Suprapubic skin (tissue), 4 donors: ENCODE measurements at regions not wholly inside any gene's neighbourhood (a gene's known extent, or its start where the extent isn't known, plus 50 kb on each side); places are given as distances from the start of the nearest gene placed in this dataset.

ENCODE experiments used
- DNase-seq, 2 donors: peaks; one replicate each; pipeline ENCODE4 v3.0.0-alpha.2; 2019; ENCODE audit warnings: low spot score in 2 of 2
- H3K27ac ChIP-seq: fragments of 200-600 bp; sonication (generic); one replicate; pipeline ENCODE4 v1.5.1; 2019
- H3K27me3 ChIP-seq: fragments of 200-600 bp; sonication (generic); one replicate; pipeline ENCODE4 v1.5.1; 2019
- H3K36me3 ChIP-seq: fragments of 200-600 bp; sonication (generic); one replicate; pipeline ENCODE4 v1.5.1; 2019
- H3K4me1 ChIP-seq: fragments of 200-600 bp; sonication (generic); one replicate; pipeline ENCODE4 v1.5.1; 2019
- H3K4me3 ChIP-seq: fragments of 200-600 bp; sonication (generic); one replicate; pipeline ENCODE4 v1.5.1; 2019; ENCODE audit warnings: mild to moderate bottlenecking
- H3K9me3 ChIP-seq: fragments of 200-600 bp; sonication (generic); one replicate; pipeline ENCODE4 v1.5.1; 2019
- EP300 ChIP-seq: sonication (generic); formaldehyde crosslinking; IDR thresholded peaks from one replicate; pipeline ENCODE4 v1.6.1; 2017; ENCODE audit warnings: antibody characterized with exemption
- POLR2A ChIP-seq, 2 donors: fragments of 450-650 bp; IDR thresholded peaks; one replicate each; pipeline ENCODE4 v1.6.1; 2017; ENCODE audit warnings: antibody characterized with exemption in 2 of 2, mild to moderate bottlenecking in 2 of 2, moderate library complexity in 2 of 2
- POLR2AphosphoS5 ChIP-seq, 3 donors: sonication (generic); formaldehyde crosslinking; IDR thresholded peaks; one replicate each; pipeline ENCODE4 v1.6.1; 2017; ENCODE audit warnings: antibody characterized with exemption in 3 of 3
- WGBS: methylation state at CpG from one replicate; pipeline ENCODE4 v1.1.5; 2018; 5-methylcytosine and 5-hydroxymethylcytosine counted together
- TF ChIP-seq, protein P1 (sequence below), 2 donors: fragments of 200-600 bp in 1 of 2; fragments of 450-650 bp in 1 of 2; sonication (generic) in 1 of 2; IDR thresholded peaks; one replicate each; pipeline ENCODE4 v1.5.1; 2016 to 2019; ENCODE audit warnings: antibody characterized with exemption in 2 of 2, mild to moderate bottlenecking in 1 of 2, moderate library complexity in 1 of 2

- H3K4me1 ChIP-seq = no peaks in the 10 kb centered on the region
- H3K4me3 ChIP-seq = no peak overlapping the region
- TF ChIP-seq POLR2AphosphoS5 (IDR thresholded peaks at IDR 0.05) (no peak), EP300 (no peak), POLR2A (IDR thresholded peaks at IDR 0.05) (no peak)
- TF ChIP-seq, protein P1, sequence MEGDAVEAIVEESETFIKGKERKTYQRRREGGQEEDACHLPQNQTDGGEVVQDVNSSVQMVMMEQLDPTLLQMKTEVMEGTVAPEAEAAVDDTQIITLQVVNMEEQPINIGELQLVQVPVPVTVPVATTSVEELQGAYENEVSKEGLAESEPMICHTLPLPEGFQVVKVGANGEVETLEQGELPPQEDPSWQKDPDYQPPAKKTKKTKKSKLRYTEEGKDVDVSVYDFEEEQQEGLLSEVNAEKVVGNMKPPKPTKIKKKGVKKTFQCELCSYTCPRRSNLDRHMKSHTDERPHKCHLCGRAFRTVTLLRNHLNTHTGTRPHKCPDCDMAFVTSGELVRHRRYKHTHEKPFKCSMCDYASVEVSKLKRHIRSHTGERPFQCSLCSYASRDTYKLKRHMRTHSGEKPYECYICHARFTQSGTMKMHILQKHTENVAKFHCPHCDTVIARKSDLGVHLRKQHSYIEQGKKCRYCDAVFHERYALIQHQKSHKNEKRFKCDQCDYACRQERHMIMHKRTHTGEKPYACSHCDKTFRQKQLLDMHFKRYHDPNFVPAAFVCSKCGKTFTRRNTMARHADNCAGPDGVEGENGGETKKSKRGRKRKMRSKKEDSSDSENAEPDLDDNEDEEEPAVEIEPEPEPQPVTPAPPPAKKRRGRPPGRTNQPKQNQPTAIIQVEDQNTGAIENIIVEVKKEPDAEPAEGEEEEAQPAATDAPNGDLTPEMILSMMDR (IDR thresholded peaks at IDR 0.05) = no peak
- no peaks in the 10 kb centered on the region for H3K36me3 ChIP-seq
- no peaks in the 10 kb centered on the region for H3K27me3 ChIP-seq
- DNase-seq = no peak
- WGBS = 59% methylated on average over 4 of the region's 4 CpGs
- no peaks in the 10 kb centered on the region for H3K9me3 ChIP-seq
- H3K27ac ChIP-seq = no peak overlapping the region
These were observed 93.8 kb downstream of the HS3ST1 start for GRCh38 chr4:11334887-11335286.

GRCh38 chr4:11328401-11328800, 100.3 kb downstream of the HS3ST1 start:
- DNase-seq = no peak
- 45% methylated on average over 2 of the region's 2 CpGs for WGBS
- Histone ChIP-seq H3K36me3 (no peaks in the 10 kb centered on the region), H3K27me3 (no peaks in the 10 kb centered on the region), H3K4me1 (no peaks in the 10 kb centered on the region), H3K4me3 (no peak overlapping the region), H3K9me3 (peaks cover 4% of the 10 kb centered on the region), H3K27ac (no peak overlapping the region)
- no peak for TF ChIP-seq POLR2AphosphoS5 (IDR thresholded peaks at IDR 0.05)
- TF ChIP-seq POLR2A (IDR thresholded peaks at IDR 0.05) = no peak
- TF ChIP-seq EP300 = no peak
- TF ChIP-seq, protein P1 (IDR thresholded peaks at IDR 0.05) = no peak

GRCh38 chr4:11326021-11326420, 102.7 kb downstream of the HS3ST1 start:
- no peaks in the 10 kb centered on the region for H3K27me3 ChIP-seq
- no peak overlapping the region for H3K4me3 ChIP-seq
- H3K4me1 ChIP-seq = no peaks in the 10 kb centered on the region
- no peak for DNase-seq
- TF ChIP-seq POLR2A (IDR thresholded peaks at IDR 0.05) (no peak), POLR2AphosphoS5 (IDR thresholded peaks at IDR 0.05) (no peak), EP300 (no peak)
- TF ChIP-seq, protein P1 (IDR thresholded peaks at IDR 0.05) = no peak
- H3K36me3 ChIP-seq = no peaks in the 10 kb centered on the region
- peaks cover 8% of the 10 kb centered on the region for H3K9me3 ChIP-seq
- H3K27ac ChIP-seq = no peak overlapping the region
- WGBS = 78% methylated on average over 2 of the region's 2 CpGs

DNA sequence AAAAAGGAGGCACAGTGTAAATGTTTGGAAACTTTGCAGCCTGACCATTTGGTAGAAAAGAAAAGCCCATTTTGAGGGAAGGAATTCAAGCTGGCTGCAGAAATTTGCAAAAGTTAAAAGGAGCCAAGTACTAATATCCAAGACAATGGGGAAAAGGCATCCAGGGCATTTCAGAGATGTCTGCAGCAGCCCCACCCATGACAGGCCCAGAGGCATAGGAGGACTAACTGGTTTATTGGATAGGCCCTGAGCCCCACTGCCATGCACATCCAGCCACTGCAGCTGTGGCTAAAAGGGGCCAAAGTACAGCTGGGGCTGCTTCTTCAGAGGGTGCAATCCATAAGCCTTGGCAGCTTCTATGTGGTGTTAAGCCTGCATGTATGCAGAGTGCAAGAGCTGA, 104.9 kb downstream of the HS3ST1 start:
- no peaks in the 10 kb centered on the region for H3K36me3 ChIP-seq
- H3K4me3 ChIP-seq = no peak overlapping the region
- peaks cover 8% of the 10 kb centered on the region for H3K9me3 ChIP-seq
- no peak for DNase-seq
- H3K27me3 ChIP-seq = no peaks in the 10 kb centered on the region
- H3K4me1 ChIP-seq = no peaks in the 10 kb centered on the region
- TF ChIP-seq, protein P1 (IDR thresholded peaks at IDR 0.05) = no peak
- no peak for TF ChIP-seq POLR2A (IDR thresholded peaks at IDR 0.05)
- no peak for TF ChIP-seq POLR2AphosphoS5 (IDR thresholded peaks at IDR 0.05)
- TF ChIP-seq EP300 = no peak
- no peak overlapping the region for H3K27ac ChIP-seq

- Histone ChIP-seq H3K4me3 (no peak overlapping the region), H3K9me3 (no peaks in the 10 kb centered on the region), H3K27me3 (no peaks in the 10 kb centered on the region), H3K27ac (no peak overlapping the region), H3K36me3 (no peaks in the 10 kb centered on the region), H3K4me1 (no peaks in the 10 kb centered on the region)
- TF ChIP-seq POLR2A (IDR thresholded peaks at IDR 0.05) (no peak), POLR2AphosphoS5 (IDR thresholded peaks at IDR 0.05) (no peak), EP300 (no peak)
- TF ChIP-seq, protein P1 (IDR thresholded peaks at IDR 0.05) = no peak
- 74% methylated on average over 6 of the region's 6 CpGs for WGBS
- no peak for DNase-seq
These were observed 115.3 kb downstream of the HS3ST1 start for GRCh38 chr4:11313157-11313943.
